ENCODE measurements at regions not wholly inside any gene's neighbourhood (a gene's known extent, or its start where the extent isn't known, plus 50 kb on each side); places are given as distances from the start of the nearest gene placed in this dataset.

GRCh38 chr9:105055917-105056316 is 128.0 kb upstream of the ABCA1 start:
- no peak for TF ChIP-seq RARB (CRISPR knock-in tag; IDR thresholded peaks at IDR 0.05)
- no peak for TF ChIP-seq PATZ1 (CRISPR knock-in tag; IDR thresholded peaks at IDR 0.05; ENCODE audit: borderline replicate concordance)
- no peak for TF ChIP-seq CREB5 (CRISPR knock-in tag; IDR thresholded peaks at IDR 0.05; ENCODE audit: low read depth)
- no peak for TF ChIP-seq ISL1 (CRISPR knock-in tag; IDR thresholded peaks at IDR 0.05)
- no peak for TF ChIP-seq ZC3H10 (CRISPR knock-in tag; IDR thresholded peaks at IDR 0.05)
- TF ChIP-seq ZNF8 (CRISPR knock-in tag; IDR thresholded peaks at IDR 0.05) = no peak
- no peak for TF ChIP-seq GLIS3 (CRISPR knock-in tag; IDR thresholded peaks at IDR 0.05)
- no peak for TF ChIP-seq ZFP30 (CRISPR knock-in tag; IDR thresholded peaks at IDR 0.05)
- TF ChIP-seq OSR1 (CRISPR knock-in tag; IDR thresholded peaks at IDR 0.05) = no peak
- no peak for TF ChIP-seq POU6F1 (CRISPR knock-in tag; IDR thresholded peaks at IDR 0.05; ENCODE audit: borderline replicate concordance, low read depth)
- TF ChIP-seq PPARA (CRISPR knock-in tag; IDR thresholded peaks at IDR 0.05; ENCODE audit: borderline replicate concordance) = no peak
